SH-SY5Y (cell line): ENCODE measurements at regions not wholly inside any gene's neighbourhood (a gene's known extent, or its start where the extent isn't known, plus 50 kb on each side); places are given as distances from the start of the nearest gene placed in this dataset.

Experiments used
- GATA2 ChIP-seq: IDR thresholded peaks from 2 replicates; pipeline ENCODE4 v1.6.1; 2011; ENCODE audit warnings: mild to moderate bottlenecking, low read depth, low read length
- GATA3 ChIP-seq: IDR thresholded peaks from 2 replicates; pipeline ENCODE4 v1.6.1; 2011; ENCODE audit warnings: low read depth, mild to moderate bottlenecking, low read length, moderate library complexity

DNA sequence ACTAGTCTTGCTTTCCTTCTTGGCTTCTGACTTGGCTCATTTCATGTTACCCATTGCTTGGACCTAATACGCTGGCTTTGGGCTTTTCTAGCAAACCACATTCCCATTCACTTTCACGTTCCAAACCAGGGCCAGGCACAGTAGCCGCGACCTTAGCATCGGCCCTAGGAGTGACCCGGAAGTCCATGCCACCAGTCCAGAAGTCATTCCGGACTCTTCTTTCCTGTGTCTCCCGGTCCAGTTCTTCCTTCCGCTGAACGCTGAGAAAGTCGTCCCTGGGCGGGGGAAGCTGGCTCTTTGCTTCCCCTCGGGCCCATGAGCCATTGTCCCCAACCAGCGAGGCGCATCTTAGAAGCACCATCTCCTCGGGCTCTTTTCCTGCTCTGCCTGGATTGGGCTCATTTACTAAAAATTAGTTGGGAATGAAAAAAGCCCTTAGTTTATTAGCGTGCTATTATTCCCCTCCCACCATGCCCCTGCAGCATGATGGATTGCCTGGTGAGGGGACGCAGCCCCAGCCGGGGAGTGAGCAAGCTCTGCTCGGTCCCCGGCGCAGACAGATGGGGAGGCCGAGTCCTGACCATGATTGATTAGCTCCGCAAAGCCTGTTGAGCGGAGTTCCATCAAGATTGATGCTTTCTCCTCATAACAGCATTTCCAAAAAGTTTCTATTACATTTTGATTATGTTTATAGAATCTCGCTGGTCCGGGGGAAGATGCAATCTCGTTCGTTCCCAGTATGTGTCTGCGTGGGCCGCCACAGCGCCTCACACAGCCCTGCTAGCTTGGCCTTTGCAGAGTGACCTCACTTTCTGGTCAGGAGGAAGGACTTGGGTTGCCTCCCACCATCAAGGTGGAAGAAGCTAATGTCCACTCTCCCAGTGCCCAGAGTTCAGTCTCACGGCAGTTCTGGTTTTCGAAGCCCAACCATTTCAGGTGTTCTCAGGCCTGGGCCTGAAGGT lies 115.1 kb upstream of the TOP1 start:
- TF ChIP-seq GATA2, result no peak
- TF ChIP-seq GATA3, result no peak
